HG03103 (cell line): ENCODE measurements at regions not wholly inside any gene's neighbourhood (a gene's known extent, or its start where the extent isn't known, plus 50 kb on each side); places are given as distances from the start of the nearest gene placed in this dataset.

ENCODE experiments used
- ATAC-seq: cut with Tn5 transposase; IDR thresholded peaks from one replicate; pipeline ENCODE4 v1.9.1; 2021; ENCODE audit warnings: low read depth; ENCODE audit not compliant: unreplicated experiment

DNA sequence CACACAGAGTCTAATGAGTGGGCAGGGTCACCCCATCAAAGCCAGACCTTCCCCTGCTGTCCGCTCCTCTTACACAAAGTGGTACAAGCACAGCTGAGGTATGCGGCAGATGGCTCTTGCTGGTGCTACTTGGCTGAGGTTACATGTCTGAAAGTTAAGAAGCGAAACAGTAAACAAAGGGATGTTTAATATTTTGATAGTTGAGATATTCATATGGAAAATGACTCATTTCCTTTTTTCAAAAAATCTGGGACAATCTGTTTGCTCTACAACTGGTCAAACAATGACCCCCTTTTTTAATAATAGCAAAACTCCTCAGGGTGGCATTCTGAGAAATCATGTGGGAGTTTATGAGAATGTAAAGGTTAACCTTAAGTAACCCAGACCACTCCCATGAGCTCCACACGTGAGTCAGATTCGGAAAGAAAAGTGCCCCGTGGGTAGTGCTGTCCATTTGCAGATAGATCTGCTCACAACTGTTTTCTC is 245.3 kb downstream of the TBXT start:
- ATAC-seq, result no peak

GRCh38 chr6:165920896-165921671 is 246.6 kb downstream of the TBXT start:
- ATAC-seq, result no peak

GRCh38 chr6:165917576-165917975 is 250.1 kb downstream of the TBXT start:
- ATAC-seq, result no peak

- no peak for ATAC-seq
Observed at GRCh38 chr6:165915022-165915770, 252.2 kb upstream of the PDE10A start.

DNA sequence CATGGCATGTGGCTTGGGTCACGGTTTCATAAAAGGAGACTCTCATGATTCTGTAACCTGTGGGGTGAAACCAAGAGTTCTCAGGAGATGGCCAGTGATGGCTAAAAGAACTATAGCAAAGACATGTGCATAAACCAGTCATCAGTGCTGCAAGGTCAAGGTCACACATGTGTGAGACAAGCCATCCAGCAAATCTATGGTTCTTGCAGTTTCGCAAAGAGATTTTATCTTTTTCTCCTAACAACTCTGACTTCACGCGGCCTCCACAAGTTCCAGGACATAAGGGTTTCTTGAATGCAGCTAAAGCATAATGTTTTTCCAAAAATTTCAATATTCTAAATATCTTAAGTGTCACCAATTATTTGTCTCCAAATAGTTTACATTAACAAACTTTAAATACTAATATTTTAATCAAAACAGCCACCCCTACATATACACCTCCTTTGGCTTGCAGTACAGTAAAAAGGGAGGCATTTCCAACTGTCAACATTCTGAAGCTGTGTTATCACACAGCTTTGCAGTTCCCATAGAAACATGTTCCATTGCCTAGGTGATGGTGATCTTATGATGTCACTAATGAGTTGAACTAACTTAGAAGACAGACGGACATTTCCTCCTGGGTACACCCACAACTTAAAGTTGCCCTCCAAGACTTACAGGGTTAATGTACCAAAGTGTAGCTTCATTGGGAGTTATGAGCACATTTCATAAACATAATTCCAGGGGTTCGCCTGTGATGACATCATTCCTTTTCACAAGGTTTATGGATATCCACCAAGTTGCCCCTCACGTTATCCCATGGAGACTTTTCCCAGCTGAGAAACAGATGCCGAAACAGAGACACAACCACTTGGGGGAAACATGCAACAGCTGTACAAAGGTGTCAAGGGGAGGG is 250.9 kb upstream of the PDE10A start:
- no peak for ATAC-seq

GRCh38 chr6:165910184-165910966 is 247.3 kb upstream of the PDE10A start:
- no peak for ATAC-seq

- ATAC-seq, result no peak
Observed at GRCh38 chr6:165906736-165907135, 243.7 kb upstream of the PDE10A start.

DNA sequence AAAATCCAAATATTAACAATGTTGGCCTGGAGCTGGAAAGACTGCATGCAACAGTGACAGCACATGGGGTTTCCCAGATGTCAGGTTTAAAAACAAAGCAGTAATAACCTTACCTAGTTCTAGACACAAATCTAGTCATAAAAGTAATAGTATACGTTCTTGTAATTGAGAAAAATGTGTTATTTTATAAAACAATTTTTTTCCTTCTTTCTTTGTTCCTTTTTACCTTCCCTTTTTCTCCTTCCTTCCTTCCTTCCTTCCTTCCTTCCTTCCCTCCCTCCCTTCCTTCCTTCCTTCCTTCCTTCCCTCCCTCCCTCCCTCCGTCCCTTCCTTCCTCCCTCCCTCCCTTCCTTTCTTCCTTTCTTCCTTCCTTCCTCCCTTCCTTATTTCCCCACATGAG is 242.7 kb upstream of the PDE10A start:
- ATAC-seq, result no peak

GRCh38 chr6:165900970-165901369 is 237.9 kb upstream of the PDE10A start:
- ATAC-seq, result no peak

GRCh38 chr6:165899611-165900010 is 236.6 kb upstream of the PDE10A start:
- ATAC-seq, result no peak

DNA sequence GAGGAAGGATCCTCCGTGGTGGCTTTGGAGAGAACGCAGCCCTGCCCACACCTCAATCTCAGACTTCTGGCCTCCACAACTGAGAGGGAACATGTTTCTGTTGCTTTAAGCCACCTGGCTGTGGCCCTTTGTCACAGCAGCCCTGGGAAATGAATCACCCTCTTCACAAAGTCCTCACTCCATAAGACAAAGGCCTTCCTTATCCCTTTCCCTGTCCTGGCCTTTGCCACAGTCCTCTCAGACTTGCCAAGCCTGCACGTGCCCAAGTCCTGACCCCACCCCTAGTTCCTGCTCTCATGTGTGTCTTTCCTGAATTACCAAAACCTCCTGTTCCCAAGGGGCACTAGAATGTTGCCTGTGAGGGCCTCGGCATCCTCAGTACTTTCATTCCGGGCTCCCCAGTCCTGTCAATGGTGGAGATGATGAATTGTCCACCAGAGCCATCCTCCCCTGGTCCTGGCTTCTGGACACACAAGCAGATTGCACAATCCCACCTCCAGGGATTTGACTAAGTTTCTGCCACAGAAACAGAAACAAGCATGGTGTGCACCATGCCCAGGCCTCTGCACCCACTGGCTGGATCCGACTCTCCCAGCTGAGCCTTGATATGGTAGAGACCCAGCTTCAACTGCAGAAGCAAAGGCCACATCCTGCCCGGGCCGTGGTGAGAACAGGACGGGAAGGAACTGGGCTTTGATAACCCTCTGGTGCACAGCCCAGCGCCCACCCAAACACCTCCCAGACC is 232.6 kb upstream of the PDE10A start:
- ATAC-seq, result no peak

DNA sequence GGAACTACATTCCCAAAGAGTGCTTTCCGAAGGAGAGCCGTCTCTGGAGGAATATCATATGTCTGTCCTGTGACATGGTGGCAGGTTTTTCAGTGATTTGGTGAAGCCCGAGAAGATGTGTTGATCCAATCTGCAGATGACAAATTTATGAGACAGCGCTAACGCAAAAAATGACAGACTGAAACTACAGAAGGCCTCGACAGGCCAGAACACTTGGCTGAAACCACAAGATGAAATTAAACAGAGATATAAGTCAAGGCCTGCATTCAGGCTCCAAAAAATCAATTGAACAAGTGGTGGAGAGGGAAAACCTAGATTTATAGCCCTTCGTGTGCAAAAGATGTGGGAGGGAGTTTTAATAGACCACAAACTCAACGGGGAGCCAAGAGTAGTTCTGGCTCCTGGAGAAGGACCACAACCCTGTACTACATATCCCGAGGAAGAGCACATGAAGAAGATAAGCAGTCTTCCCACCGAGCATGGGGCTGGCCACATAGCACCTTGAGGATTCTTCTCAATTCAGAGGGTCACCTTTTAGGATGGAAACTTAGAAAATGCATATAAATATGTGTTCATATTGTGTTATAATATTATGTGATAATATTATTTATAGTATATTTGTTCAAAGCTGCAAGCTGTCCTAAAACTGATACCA is 231.3 kb upstream of the PDE10A start:
- no peak for ATAC-seq

DNA sequence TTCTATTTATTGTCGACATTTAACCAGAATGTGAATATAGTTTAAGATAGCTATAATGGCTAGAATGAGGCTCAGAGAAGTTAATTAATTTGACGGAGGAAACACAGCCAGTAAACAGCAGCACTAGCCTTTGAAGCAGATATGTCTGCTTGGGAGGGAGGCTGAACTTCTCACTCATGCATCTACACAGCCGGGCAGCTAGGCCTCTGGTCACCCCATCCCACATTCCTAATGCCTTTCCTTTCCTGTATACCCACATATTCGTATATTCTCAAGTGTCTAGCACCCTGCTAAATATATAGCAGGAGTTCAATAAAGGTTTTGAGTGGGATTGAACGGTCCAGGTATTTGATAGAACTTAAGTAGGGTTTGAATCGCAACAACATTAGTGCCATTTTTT is 230.4 kb upstream of the PDE10A start:
- ATAC-seq, result no peak

DNA sequence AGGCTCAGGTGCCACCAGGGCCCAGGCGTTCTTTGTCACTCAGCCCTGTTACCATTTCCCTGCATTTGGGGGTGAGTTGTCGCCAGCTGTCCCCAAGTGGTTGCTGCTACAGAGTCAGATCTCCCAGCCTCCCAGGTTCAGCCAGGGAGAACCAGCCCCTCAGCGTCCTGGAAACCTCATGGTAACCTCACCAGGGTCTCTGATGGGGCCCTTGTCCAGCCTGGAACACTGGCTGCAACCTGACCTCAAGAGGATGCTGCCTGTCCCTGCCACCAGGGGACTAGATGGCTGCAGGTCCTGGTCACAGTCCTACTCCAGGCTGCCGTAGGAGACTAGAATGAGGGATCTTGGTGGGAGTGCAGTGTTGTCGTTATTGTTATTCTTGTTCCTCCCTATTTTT is 228.3 kb upstream of the PDE10A start:
- ATAC-seq, result no peak

- no peak for ATAC-seq
Observed at GRCh38 chr6:165890404-165890735, 227.3 kb upstream of the PDE10A start.

GRCh38 chr6:165889636-165890403 is 226.8 kb upstream of the PDE10A start:
- no peak for ATAC-seq

GRCh38 chr6:165886169-165886568 is 223.1 kb upstream of the PDE10A start:
- no peak for ATAC-seq
